GM19239 (cell line): ENCODE measurements at regions not wholly inside any gene's neighbourhood (a gene's known extent, or its start where the extent isn't known, plus 50 kb on each side); places are given as distances from the start of the nearest gene placed in this dataset.
"Not testable (repeated sequence)": the region's sequence is repeated elsewhere in the genome, so short reads cannot be mapped to it uniquely, and the experiment has no call there.

Source experiments
- DNase-seq: peaks from one replicate; pipeline ENCODE4 v3.0.0; 2011; ENCODE audit warnings: low spot score; ENCODE audit not compliant: insufficient read length
- FAIRE-seq: peaks from 2 replicates; lab custom pipeline; 2011; peaks lifted over from hg19 to GRCh38; lab: Jason Lieb, UNC

DNA sequence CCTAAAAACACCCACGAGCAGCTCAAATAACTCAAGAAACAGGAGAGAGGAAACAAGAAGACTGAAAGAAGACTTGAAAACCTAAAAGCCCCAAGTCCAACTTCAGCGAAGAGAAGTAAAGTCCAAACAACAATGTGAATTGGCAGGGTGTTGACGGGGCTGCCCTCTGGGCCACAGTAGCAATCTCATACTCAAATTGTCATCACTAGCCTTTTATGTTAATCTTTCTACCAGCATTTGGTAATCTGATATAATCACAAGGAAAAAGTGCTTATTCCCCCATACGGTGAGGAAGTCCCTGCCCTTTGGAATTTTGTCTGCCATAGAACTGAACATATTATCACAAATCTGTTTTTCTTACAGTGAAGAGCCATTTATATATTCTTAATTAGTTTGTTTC lies 51.5 kb upstream of the IFNE start:
- DNase-seq (no peak), FAIRE-seq (no peak)

DNA sequence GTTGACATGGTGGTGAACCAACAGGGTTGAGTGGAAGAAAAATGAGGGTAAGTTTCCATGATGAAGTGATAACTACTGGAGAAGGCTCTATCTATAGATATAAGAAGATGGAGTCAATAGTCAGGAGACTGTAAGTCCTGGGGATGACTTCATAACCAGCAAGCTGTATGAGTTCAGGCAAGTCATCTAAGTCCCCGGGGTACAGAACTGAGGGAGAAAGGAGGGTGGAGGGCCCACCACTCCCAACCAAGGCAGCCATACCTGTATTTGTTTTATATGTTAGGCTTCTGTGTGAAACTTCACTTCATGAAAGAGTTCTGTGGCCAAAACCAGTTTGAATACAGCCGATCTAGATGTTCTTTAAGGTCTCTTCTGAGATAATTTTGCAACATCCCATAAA lies 53.3 kb upstream of the IFNE start:
- FAIRE-seq (no peak), DNase-seq (no peak)

DNA sequence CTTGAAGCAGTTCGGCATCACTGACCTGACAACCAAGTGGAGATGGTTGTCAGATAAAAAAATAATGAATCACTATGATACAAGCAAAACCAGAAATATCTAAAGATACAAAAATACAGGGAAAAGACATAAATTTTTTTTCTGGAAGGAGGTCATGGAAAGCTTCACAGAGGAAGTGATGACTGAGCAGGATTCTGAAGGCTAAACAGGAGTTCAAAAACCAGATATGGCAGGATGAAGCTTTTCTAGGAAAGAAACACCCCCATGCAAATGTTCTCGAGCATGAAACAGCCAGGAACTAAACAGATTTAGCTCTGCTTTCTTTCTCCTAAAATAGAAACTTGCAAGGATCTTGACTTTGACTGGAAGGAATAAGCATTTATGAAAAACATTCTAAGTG lies 60.7 kb upstream of the IFNE start:
- no peak for FAIRE-seq
- DNase-seq: no peak

DNA sequence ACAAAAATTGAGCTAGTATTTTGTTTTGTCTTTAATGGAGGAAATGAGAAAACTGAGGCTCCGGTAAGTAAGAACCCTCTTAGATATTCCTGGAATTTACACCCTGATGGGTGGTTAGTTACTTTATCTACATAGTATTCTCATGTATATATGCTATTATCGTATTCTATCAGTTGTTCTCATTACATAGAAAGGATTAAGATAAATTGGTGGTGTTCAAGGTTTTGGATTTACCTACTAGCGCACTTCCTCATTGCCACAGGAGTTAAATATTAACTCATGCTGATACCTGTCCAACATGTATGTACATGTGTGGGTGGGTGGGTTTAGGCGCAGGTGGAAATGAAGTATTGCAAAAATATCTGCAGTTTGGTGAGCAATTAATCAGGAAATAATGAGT lies 61.1 kb upstream of the IFNE start:
- FAIRE-seq (no peak), DNase-seq (no peak)

GRCh38 chr9:21543816-21544215 lies 61.7 kb upstream of the IFNE start:
- FAIRE-seq: not testable (repeated sequence)

DNA sequence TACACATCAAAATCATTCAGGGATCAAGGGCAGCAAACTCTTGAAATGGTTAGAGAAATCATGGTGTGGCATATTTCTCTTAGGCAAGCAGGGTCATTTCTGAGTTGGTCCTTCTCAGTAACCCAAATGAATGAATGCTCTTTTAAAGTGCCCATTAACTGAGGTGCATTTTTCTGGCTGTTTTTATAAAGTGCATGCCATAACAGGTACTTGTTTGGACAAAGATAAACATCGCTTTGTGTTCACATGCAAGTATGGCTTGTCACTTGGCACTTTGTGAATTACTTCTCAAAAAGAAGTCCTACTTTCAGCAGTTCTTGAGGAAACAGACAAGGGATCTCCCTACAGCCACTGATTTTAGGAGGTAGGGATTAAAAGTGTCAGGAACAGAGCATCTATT lies 64.8 kb upstream of the IFNE start:
- DNase-seq: no peak
- no peak for FAIRE-seq

More at GRCh38 chr9:21543816-21544215, 61.7 kb upstream of the IFNE start:
- DNase-seq: not testable (repeated sequence)

GRCh38 chr9:21549251-21549765 lies 67.2 kb upstream of the IFNE start:
- no peak for FAIRE-seq
- no peak for DNase-seq

DNA sequence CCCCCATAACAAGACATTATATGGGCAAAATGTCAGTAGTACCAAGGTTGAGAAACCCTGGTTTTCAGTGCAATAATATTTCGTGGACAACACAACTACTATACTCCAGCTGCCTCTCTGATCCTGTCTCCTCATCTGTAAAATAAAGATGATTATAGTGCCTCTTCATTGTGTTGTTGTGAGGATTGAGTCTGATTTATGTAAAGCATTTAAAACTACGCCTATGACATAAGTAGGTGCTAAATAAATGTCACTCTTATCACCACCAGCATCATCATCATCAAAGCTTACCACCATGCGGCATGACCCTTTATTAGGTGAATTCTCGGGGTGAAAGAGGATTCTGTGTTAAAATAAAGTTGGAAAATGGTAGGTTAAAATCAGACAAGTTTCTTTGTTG lies 67.8 kb upstream of the IFNE start:
- no peak for DNase-seq
- no peak for FAIRE-seq

GRCh38 chr9:21550392-21550791 lies 68.3 kb upstream of the IFNE start:
- FAIRE-seq: no peak
- no peak for DNase-seq

DNA sequence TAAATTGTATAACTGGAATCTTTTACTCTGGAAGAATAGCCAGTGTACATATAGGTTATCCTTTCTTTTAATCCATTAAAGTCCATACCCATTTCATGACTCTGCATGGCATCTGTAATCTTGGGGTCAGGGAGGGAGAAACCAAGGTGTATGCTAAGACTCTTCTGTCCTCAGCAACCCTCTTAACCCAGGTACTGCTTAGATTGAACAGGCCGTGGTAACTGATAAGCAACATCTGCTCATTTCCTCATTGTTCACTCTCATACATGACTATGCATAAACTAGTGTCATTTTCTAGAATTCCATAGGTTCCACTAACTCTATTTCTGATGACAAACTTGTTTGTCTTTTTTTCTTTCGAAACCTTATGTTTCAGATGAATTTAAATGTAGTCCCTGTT lies 69.3 kb upstream of the IFNE start:
- DNase-seq (no peak), FAIRE-seq (no peak)

DNA sequence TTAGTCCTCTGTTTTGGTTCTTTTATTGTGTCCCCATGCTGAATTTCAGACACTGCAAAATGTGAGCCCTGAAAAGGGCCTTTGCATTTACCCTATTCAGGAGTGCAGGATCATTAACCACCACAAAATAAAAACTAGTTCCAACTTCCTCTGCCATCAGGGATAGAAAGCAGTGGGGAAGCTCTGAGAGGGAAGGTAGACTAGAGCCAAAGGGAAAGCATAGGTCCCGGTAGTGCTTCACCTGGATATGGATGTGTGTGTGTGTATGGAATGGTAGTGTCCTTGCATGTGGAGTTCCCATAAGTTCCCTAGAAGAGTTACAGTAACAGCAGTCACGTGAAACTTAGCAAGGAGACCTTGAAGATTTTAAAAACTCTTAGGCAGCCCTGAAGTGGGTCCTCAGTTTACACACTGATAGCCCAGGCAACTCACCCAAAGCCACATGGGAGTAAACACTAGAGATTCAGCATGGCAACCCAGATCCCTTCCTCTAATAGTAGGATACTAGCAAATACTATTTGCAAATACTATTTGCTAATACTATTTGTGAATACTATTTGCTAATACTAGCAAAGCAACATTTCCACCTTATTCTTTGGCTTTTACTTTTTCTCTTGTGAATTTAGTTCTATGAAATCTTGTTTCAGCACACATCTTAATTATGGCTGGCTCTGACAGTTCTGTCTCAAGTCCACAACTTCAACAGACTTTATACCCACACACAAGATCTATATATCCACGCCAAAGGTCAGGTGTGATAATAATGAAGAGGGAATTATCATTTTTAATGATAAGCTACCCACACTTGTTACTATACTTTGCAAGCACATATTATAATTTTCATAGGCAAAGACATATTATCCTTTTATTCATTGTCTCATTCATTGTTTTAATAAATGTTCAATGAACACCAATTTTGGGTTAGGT lies 70.4 kb upstream of the IFNE start:
- FAIRE-seq: no peak
- no peak for DNase-seq

DNA sequence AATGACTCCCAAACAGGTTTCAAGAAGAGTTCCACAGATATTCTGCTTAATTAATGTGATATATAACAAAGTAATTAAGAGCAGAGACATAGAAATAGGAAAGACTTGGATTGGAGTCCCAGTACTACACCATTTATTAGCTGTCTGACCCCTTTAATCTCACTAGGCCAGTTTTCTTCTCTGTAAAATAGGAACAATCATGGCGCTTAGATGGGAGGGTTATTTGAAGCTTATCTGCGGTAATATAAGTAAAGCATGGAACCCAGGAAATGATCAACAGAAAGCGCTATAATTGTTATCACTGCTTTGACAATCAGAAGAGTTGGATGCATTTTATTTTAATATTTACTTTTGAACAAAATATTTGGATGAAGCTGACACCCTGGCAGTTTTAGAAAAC lies 71.3 kb upstream of the IFNE start:
- no peak for FAIRE-seq
- DNase-seq: no peak

DNA sequence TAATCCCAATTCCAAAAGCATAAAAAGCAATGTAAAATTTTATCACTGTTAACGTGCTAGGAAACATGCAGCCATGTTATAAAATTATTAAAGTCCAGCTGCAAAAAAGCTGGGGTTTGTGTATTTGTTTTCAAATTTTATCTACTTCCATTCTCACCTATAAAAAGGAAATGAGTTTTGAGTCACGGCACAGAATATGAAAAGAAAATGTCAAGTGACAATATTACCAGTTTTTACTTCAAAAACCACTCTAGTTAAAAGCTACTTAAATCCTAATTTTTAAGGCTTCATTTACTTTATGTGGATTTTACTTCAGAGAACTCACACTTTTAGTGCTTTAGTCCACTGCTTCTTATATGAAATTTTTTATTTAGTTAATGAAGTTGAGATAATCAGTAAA lies 72.7 kb upstream of the IFNE start:
- FAIRE-seq (no peak), DNase-seq (no peak)

DNA sequence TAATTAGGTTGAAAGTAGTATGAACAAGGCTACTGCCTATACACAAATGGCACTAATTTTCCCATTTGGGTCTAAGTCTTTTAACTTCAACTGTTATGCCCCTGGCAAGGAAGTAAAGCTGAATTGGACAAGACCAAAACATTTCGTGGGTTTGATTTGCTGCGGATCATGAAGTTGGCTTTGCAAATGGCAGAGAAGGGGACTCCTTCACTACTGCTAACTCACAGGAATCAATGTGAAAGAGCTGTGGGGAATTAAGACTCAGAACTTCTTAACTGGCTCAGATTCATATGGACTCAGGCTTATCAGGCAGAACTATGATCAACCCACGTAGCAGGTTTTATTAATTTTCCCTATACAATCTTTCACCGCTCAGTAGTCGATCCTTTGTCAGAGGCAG lies 73.8 kb upstream of the IFNE start:
- FAIRE-seq: no peak
- DNase-seq: no peak

GRCh38 chr9:21556581-21557427 lies 74.7 kb upstream of the IFNE start:
- FAIRE-seq (no peak), DNase-seq (no peak)

DNA sequence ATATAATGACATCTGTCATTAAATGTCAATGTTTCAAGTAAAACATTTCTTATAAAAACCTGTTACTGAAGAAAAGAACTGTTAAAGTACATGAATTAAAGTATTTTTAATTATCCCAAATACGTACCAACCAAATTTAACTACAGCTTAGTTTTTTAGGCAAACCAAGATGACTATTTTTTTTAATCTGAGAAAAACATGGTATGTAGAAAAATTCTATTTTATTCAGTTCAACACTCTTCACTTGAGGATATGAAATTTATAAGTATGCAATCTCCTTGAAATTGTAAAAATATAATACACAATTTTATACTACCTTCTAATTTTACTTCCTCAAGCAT lies 75.3 kb upstream of the IFNE start:
- no peak for FAIRE-seq
- no peak for DNase-seq

DNA sequence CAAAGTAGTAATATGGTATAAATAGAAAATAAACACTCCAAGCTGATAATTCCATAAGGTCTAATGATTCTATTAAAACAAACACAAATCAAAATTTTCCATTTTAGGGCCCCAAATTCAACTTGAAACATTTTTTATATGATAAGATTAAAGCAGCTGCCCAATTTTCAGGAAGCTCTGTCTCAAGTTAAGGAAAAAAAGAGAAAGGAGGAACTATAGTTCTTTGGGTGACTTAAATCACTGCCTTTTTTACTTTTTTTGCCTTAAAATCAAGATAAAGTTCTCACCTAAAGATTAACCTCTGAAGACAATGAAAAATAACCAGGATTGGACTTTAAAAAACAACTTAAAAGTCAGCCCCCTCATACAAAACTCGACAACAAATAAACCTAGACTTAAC lies 76.0 kb upstream of the IFNE start:
- peak; percentile 33 for FAIRE-seq
- no peak for DNase-seq

- peak; percentile 9 for DNase-seq
- peak; percentile 49 for FAIRE-seq
Observed at GRCh38 chr9:21558615-21559401, 76.7 kb upstream of the IFNE start.

DNA sequence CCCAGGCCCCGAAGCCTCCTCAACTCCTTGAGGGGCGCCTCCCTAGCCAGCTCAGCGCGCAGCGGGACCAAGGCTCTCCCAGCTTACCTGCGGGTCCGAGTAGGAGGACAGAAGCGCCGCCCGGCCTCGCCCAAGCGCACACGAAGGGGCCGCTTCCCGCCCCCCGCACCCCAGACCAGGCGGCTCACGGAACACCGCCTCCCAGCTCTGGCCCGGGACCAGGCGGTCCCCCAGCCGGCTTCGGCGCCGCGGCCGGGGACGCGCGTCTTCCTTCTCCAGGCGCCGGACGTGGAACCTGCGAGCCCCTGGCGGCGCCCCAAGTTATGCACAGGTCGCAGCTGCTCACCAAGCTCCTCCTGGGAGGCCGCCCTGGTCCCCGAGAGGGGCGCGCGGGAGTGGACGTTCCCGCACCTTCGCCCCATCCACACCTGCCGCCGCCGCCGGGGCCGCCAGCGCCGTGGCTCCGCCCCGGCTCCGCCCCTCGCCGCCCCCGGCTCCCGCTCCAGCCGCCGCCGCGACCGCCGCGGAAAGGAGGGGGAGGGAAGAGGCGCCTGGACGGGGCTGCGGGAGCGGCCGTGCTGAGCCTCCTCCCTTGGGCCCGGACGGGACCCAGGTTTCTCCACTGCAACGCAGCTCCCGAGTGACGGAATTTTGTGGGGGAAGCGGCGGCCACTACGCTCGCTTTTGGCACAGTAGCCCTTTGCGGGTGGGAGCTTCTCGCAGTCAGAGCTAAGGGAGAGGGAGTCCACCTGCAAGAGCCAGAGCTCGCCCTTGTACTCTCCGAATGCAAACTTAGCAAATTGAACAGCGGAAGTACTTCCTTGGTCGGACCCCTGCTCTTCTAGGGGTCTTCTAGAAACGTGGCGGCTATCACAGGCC lies 77.5 kb upstream of the IFNE start:
- FAIRE-seq (no peak), DNase-seq (peak; percentile 46)
